ENCODE measurements at regions not wholly inside any gene's neighbourhood (a gene's known extent, or its start where the extent isn't known, plus 50 kb on each side); places are given as distances from the start of the nearest gene placed in this dataset.

GRCh38 chr19:8897106-8897505 lies 64.9 kb downstream of the MBD3L1 start:
- H3K4me2 ChIP-seq (ENCODE audit: control insufficient read depth, insufficient read depth) = no peak overlapping the region
- BruUV-seq (replicated peaks) = no TSS peak
- ATAC-seq (no peak), DNase-seq (ENCODE audit: low read depth, low spot score) (no peak), FAIRE-seq (no peak)
- SMC1A ChIA-PET (ENCODE audit: uncharacterized antibody, unreplicated experiment) = no interaction called here
- CTCF ChIA-PET = no interaction called here
- RAD21 ChIA-PET (ENCODE audit: unreplicated experiment) = no interaction called here
- WGBS (ENCODE audit: insufficient coverage, insufficient replicate concordance, low lambda C conversion rate, missing lambda C conversion rate) = 26% methylated on average over 5 of the region's 5 CpGs
- no peaks in the 10 kb centered on the region for H3K36me3 ChIP-seq (ENCODE audit: control insufficient read depth in 2 of 2, insufficient read depth in 2 of 2, low read length in 1 of 2)
- intact Hi-C loops (cut with micrococcal nuclease; ENCODE audit: unreplicated experiment) = no loop called here
- no peak overlapping the region for H3K4me3 ChIP-seq
- no peaks in the 10 kb centered on the region for H3K79me2 ChIP-seq (ENCODE audit: control insufficient read depth, insufficient read depth, low read length)
- no peak overlapping the region for H3K27ac ChIP-seq (ENCODE audit: control insufficient read depth, insufficient read depth)
- in situ Hi-C loops (cut with MboI) = no loop called here
- H3K9me3 ChIP-seq (replicated peaks; ENCODE audit: control insufficient read depth, insufficient read depth, low read length) = no peaks in the 10 kb centered on the region; the same call in 2 of the 3 replicates
- H3K27me3 ChIP-seq (replicated peaks in 1 of 2; ENCODE audit: control insufficient read depth in 2 of 2, insufficient read depth in 2 of 2, low read length in 1 of 2) = no peaks in the 10 kb centered on the region
- H4K20me1 ChIP-seq (ENCODE audit: control insufficient read depth, insufficient read depth) = no peaks in the 10 kb centered on the region
- no peak overlapping the region for H3K9ac ChIP-seq (ENCODE audit: control insufficient read depth, insufficient read depth, low read length)
- H2AFZ ChIP-seq (ENCODE audit: control insufficient read depth, low read depth, low read length) = no peak overlapping the region
- H3K4me1 ChIP-seq (ENCODE audit: control insufficient read depth, insufficient read depth, low read length) = no peaks in the 10 kb centered on the region
- POLR2A ChIA-PET = no interaction called here
- no peak for TF ChIP-seq FOXK2 (IDR thresholded peaks at IDR 0.05)
- TF ChIP-seq TCF3 (IDR thresholded peaks at IDR 0.05; ENCODE audit: borderline replicate concordance, insufficient read depth, low read depth, low read length) = no peak
- no peak for TF ChIP-seq ZNF687 (IDR thresholded peaks at IDR 0.05)
- TF ChIP-seq CHD4 (IDR thresholded peaks at IDR 0.05) = no peak
- TF ChIP-seq CTCF (IDR thresholded peaks at IDR 0.05 in 2 of 3, conservative IDR thresholded peaks at IDR 0.05 in 1 of 3; ENCODE audit: control insufficient read depth in 2 of 3, extremely low read depth in 1 of 3, insufficient read depth in 1 of 3, low read depth in 3 of 3, low read length in 3 of 3) = no peak
- TF ChIP-seq WRNIP1 (IDR thresholded peaks at IDR 0.05; ENCODE audit: borderline replicate concordance, low read depth, low read length) = no peak
- TF ChIP-seq ZNF207 (IDR thresholded peaks at IDR 0.05; ENCODE audit: borderline replicate concordance) = no peak
- no peak for TF ChIP-seq EP300 (IDR thresholded peaks at IDR 0.05; ENCODE audit: borderline replicate concordance in 1 of 2, control insufficient read depth in 1 of 2, low read depth in 2 of 2, low read length in 2 of 2)
- no peak for TF ChIP-seq USF1 (IDR thresholded peaks at IDR 0.05; ENCODE audit: borderline replicate concordance, extremely low read length, insufficient read depth, low read depth, low read length)
- no peak for TF ChIP-seq REST (IDR thresholded peaks at IDR 0.05; ENCODE audit: low read depth, low read length)
- no peak for TF ChIP-seq STAT1 (conservative IDR thresholded peaks at IDR 0.05)
- TF ChIP-seq NBN (IDR thresholded peaks at IDR 0.05) = no peak
- TF ChIP-seq KLF5 (IDR thresholded peaks at IDR 0.05; ENCODE audit: partially characterized antibody) = no peak
